GM18508 (cell line): ENCODE measurements at regions not wholly inside any gene's neighbourhood (a gene's known extent, or its start where the extent isn't known, plus 50 kb on each side); places are given as distances from the start of the nearest gene placed in this dataset.
A peak's percentile ranks its signal among the peaks of the same experiment; 100 is the strongest.

Source experiments
- ATAC-seq: cut with Tn5 transposase; IDR thresholded peaks from one replicate; pipeline ENCODE4 v1.9.1; 2021; ENCODE audit warnings: moderate number of reproducible peaks; ENCODE audit not compliant: insufficient read depth, unreplicated experiment

GRCh38 chr3:70426071-70426470 lies 113.6 kb upstream of the MDFIC2 start:
- ATAC-seq, result no peak

DNA sequence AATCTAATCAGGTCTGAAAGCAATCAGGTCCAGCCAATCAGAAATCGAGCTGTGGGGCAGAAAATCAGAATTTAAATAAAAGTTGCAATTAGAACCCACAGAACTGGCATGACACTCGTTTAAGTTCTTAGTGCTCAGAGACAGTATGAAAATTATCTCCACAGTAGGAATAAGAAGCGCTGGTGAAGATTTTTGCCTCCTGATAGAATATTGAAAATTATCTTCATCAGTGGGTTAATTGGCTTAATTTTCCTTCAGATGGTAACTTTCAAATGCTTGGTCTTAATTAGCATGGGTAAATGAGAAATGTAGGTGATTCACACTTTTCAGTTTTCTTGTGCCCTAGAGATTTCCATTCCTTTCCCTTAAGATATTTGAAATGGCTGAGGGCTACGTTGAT lies 109.1 kb upstream of the MDFIC2 start:
- no peak for ATAC-seq

GRCh38 chr3:70409018-70409417 lies 96.6 kb upstream of the MDFIC2 start:
- ATAC-seq, result no peak

DNA sequence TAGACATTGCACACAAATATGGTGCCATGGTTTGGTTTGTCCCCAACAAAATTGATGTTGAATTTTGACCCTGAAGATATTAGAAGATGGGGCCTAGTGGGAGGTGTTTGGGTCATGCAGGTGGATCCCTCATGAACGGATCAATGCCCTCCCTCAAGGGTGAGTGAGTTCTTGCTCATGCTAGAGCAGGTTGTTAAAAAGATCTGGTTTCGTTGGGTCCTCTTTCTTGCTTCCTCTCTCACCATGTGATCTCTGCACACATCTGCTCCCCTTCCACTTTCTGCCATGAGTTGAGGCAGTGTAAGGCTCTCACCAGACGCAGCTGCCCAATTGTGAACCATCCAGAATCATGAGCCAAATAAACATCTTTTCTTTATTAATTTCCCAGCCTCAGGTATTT lies 87.8 kb upstream of the MDFIC2 start:
- ATAC-seq, result no peak

DNA sequence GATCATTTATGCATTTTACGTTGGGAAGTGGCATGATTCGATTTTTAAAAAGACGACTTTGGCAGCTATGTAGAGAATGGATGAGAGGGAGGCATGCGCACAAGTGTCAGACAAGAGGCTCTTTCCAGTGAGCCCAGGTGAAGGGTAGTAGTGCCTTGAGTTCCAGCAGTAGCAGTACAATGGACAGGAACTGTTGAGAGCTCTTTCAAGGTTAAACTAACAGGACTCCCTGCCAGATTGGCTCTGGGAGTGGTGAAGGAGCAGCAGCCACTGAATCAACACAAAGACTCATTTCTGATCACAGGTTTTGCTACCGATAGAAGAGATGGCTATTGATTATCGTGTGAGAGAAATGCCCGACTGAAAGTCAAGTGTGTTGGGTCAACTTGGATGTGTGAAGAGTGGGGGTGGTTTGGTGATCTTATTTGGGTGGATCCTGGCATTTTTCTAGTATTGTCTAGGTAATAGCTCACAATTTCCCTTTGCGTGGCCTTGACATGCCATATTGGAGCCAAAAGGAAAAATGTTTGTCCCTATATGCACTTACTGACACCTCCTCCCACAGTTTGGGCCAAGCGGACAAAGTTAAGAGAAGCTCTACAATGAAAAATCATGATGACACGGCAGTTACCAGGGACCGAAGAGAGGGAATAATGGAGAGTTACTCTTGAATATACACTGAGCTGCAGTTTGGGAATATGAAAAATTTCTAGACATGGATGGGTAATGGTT lies 81.6 kb upstream of the MDFIC2 start:
- ATAC-seq, result no peak

DNA sequence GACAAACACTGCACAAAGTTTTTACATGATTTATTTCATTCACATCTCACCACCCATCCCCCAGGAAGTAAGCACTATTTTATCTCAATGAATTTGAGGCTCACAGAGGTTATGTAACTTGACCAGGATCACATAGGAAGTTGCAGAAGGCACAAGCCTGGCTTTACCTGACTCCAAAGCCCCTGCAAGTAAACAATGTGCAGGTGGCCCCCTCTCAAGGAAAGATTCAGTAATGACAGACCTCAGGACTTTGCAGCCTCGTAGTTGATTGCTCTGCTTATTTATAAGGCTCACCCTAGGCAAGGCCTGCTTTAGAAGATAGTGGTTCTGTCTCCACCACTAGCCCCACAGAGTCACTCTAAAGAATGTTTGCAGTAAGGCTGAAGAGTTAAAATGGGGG lies 79.8 kb upstream of the MDFIC2 start:
- no peak for ATAC-seq

DNA sequence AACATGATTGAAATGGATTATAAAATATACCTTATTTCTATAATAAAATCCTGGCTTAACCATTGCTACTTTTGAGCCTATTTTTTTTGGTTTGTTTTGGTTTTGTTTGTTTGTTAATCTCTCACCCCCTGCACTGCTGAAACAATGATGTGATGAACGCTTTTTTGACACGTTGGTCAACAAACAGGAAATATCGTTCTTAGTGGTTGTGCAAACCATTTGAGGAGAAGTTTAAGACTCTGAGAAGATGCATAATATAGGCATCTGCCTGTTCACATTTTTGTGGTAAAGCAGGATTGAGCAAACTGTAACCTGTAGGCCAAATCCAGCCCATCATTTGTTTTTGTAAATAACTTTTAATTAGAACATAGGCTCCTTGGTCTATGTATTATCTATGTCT lies 75.5 kb upstream of the MDFIC2 start:
- ATAC-seq, result no peak

- ATAC-seq, result no peak
These were observed 74.4 kb upstream of the MDFIC2 start for GRCh38 chr3:70386846-70387245.

- no peak for ATAC-seq
These were observed 73.6 kb upstream of the MDFIC2 start for GRCh38 chr3:70386043-70386442.

- ATAC-seq, result peak; percentile 96
These were observed 71.0 kb upstream of the MDFIC2 start for GRCh38 chr3:70383360-70383831.

- ATAC-seq, result no peak
These were observed 61.7 kb upstream of the MDFIC2 start for GRCh38 chr3:70374179-70374578.
